ENCODE measurements at regions not wholly inside any gene's neighbourhood (a gene's known extent, or its start where the extent isn't known, plus 50 kb on each side); places are given as distances from the start of the nearest gene placed in this dataset.

GRCh38 chr18:37680911-37681310, 115.3 kb upstream of the CELF4 start:
- CTCF ChIA-PET (ENCODE audit: partially characterized antibody), result no interaction called here
- H3K36me3 Mint-ChIP-seq, result no peaks in the 10 kb centered on the region
- Histone ChIP-seq H3K36me3 (ENCODE audit: insufficient read depth, low read length) (no peaks in the 10 kb centered on the region), H3K27ac (ENCODE audit: low read depth, low read length) (no peak overlapping the region), H3K4me1 (ENCODE audit: insufficient read depth, low read length) (no peaks in the 10 kb centered on the region), H3K4me3 (ENCODE audit: low read length in 2 of 2) (no peak overlapping the region), H3K9me3 (ENCODE audit: control insufficient read depth in 1 of 2, low read length in 2 of 2) (no peaks in the 10 kb centered on the region), H3K27me3 (ENCODE audit: insufficient read depth, low read length) (no peaks in the 10 kb centered on the region)
- H3K4me3 Mint-ChIP-seq, result no peak overlapping the region
- intact Hi-C loops (cut with micrococcal nuclease), result no loop called here
- no peak overlapping the region for H3K27ac Mint-ChIP-seq
- no peaks in the 10 kb centered on the region for H3K27me3 Mint-ChIP-seq
- H3K4me1 Mint-ChIP-seq, result no peaks in the 10 kb centered on the region
- POLR2A ChIA-PET (ENCODE audit: partially characterized antibody), result no interaction called here
- no peak for DNase-seq
- peaks cover 0 to 5% (median 3%) of the 10 kb centered on the region in 8 donors for H3K9me3 Mint-ChIP-seq

GRCh38 chr18:37676276-37676675, 110.7 kb upstream of the CELF4 start:
- no peak overlapping the region for H3K4me3 ChIP-seq (ENCODE audit: low read length in 2 of 2)
- H3K27me3 Mint-ChIP-seq, result no peaks in the 10 kb centered on the region
- no peak for DNase-seq
- H3K9me3 Mint-ChIP-seq, result peaks cover 0 to 16% (median 2%) of the 10 kb centered on the region in 8 donors
- H3K27me3 ChIP-seq (ENCODE audit: insufficient read depth, low read length), result no peaks in the 10 kb centered on the region
- no peak overlapping the region for H3K27ac Mint-ChIP-seq
- CTCF ChIA-PET (ENCODE audit: partially characterized antibody), result no interaction called here
- H3K4me1 ChIP-seq (ENCODE audit: insufficient read depth, low read length), result no peaks in the 10 kb centered on the region
- no peaks in the 10 kb centered on the region for H3K36me3 Mint-ChIP-seq
- intact Hi-C loops (cut with micrococcal nuclease), result no loop called here
- no peaks in the 10 kb centered on the region for H3K36me3 ChIP-seq (ENCODE audit: insufficient read depth, low read length)
- H3K27ac ChIP-seq (ENCODE audit: low read depth, low read length), result no peak overlapping the region
- no peaks in the 10 kb centered on the region for H3K4me1 Mint-ChIP-seq
- H3K4me3 Mint-ChIP-seq, result no peak overlapping the region
- POLR2A ChIA-PET (ENCODE audit: partially characterized antibody), result no interaction called here
- no peaks in the 10 kb centered on the region for H3K9me3 ChIP-seq (ENCODE audit: control insufficient read depth in 1 of 2, low read length in 2 of 2)

GRCh38 chr18:37675699-37676098, 110.1 kb upstream of the CELF4 start:
- H3K4me1 ChIP-seq (ENCODE audit: insufficient read depth, low read length), result no peaks in the 10 kb centered on the region
- Mint-ChIP-seq H3K36me3 (no peaks in the 10 kb centered on the region), H3K9me3 (peaks cover 0 to 16% (median 2%) of the 10 kb centered on the region in 8 donors), H3K27me3 (no peaks in the 10 kb centered on the region), H3K27ac (no peak overlapping the region), H3K4me3 (no peak overlapping the region), H3K4me1 (no peaks in the 10 kb centered on the region)
- ChIA-PET POLR2A (ENCODE audit: partially characterized antibody) (no interaction called here), CTCF (ENCODE audit: partially characterized antibody) (no interaction called here)
- intact Hi-C loops (cut with micrococcal nuclease), result no loop called here
- H3K27me3 ChIP-seq (ENCODE audit: insufficient read depth, low read length), result no peaks in the 10 kb centered on the region
- no peak overlapping the region for H3K4me3 ChIP-seq (ENCODE audit: low read length in 2 of 2)
- H3K36me3 ChIP-seq (ENCODE audit: insufficient read depth, low read length), result no peaks in the 10 kb centered on the region
- no peaks in the 10 kb centered on the region for H3K9me3 ChIP-seq (ENCODE audit: control insufficient read depth in 1 of 2, low read length in 2 of 2)
- no peak overlapping the region for H3K27ac ChIP-seq (ENCODE audit: low read depth, low read length)
- DNase-seq, result no peak

- Histone ChIP-seq H3K4me1 (ENCODE audit: insufficient read depth, low read length) (no peaks in the 10 kb centered on the region), H3K9me3 (ENCODE audit: control insufficient read depth in 1 of 2, low read length in 2 of 2) (no peaks in the 10 kb centered on the region), H3K27ac (ENCODE audit: low read depth, low read length) (no peak overlapping the region), H3K36me3 (ENCODE audit: insufficient read depth, low read length) (no peaks in the 10 kb centered on the region), H3K27me3 (ENCODE audit: insufficient read depth, low read length) (no peaks in the 10 kb centered on the region), H3K4me3 (ENCODE audit: low read length in 2 of 2) (no peak overlapping the region)
- Mint-ChIP-seq H3K27me3 (no peaks in the 10 kb centered on the region), H3K9me3 (peaks cover 0 to 16% (median 2%) of the 10 kb centered on the region in 8 donors), H3K36me3 (no peaks in the 10 kb centered on the region), H3K4me1 (no peaks in the 10 kb centered on the region), H3K27ac (no peak overlapping the region), H3K4me3 (no peak overlapping the region)
- DNase-seq, result no peak
- ChIA-PET POLR2A (ENCODE audit: partially characterized antibody) (no interaction called here), CTCF (ENCODE audit: partially characterized antibody) (no interaction called here)
- intact Hi-C loops (cut with micrococcal nuclease), result no loop called here
Observed at GRCh38 chr18:37674570-37674969, 109.0 kb upstream of the CELF4 start.

- H3K4me3 ChIP-seq (ENCODE audit: low read length in 2 of 2), result no peak overlapping the region
- no peaks in the 10 kb centered on the region for H3K4me1 Mint-ChIP-seq
- no peaks in the 10 kb centered on the region for H3K4me1 ChIP-seq (ENCODE audit: insufficient read depth, low read length)
- no peaks in the 10 kb centered on the region for H3K27me3 ChIP-seq (ENCODE audit: insufficient read depth, low read length)
- POLR2A ChIA-PET (ENCODE audit: partially characterized antibody), result no interaction called here
- no peak for DNase-seq
- intact Hi-C loops (cut with micrococcal nuclease), result no loop called here
- no peak overlapping the region for H3K4me3 Mint-ChIP-seq
- no peak overlapping the region for H3K27ac Mint-ChIP-seq
- no peaks in the 10 kb centered on the region for H3K9me3 ChIP-seq (ENCODE audit: control insufficient read depth in 1 of 2, low read length in 2 of 2)
- H3K27me3 Mint-ChIP-seq, result no peaks in the 10 kb centered on the region
- no peaks in the 10 kb centered on the region for H3K36me3 ChIP-seq (ENCODE audit: insufficient read depth, low read length)
- peaks cover 0 to 16% (median 2%) of the 10 kb centered on the region in 8 donors for H3K9me3 Mint-ChIP-seq
- H3K36me3 Mint-ChIP-seq, result no peaks in the 10 kb centered on the region
- CTCF ChIA-PET (ENCODE audit: partially characterized antibody), result no interaction called here
- no peak overlapping the region for H3K27ac ChIP-seq (ENCODE audit: low read depth, low read length)
Observed at GRCh38 chr18:37673671-37674070, 108.1 kb upstream of the CELF4 start.

GRCh38 chr18:37672932-37673595, 107.5 kb upstream of the CELF4 start:
- peaks cover 0 to 14% (median 2%) of the 10 kb centered on the region in 8 donors for H3K9me3 Mint-ChIP-seq
- DNase-seq, result no peak
- ChIA-PET CTCF (ENCODE audit: partially characterized antibody) (no interaction called here), POLR2A (ENCODE audit: partially characterized antibody) (no interaction called here)
- Histone ChIP-seq H3K36me3 (ENCODE audit: insufficient read depth, low read length) (no peaks in the 10 kb centered on the region), H3K4me1 (ENCODE audit: insufficient read depth, low read length) (no peaks in the 10 kb centered on the region), H3K27ac (ENCODE audit: low read depth, low read length) (no peak overlapping the region), H3K4me3 (ENCODE audit: low read length in 2 of 2) (no peak overlapping the region), H3K27me3 (ENCODE audit: insufficient read depth, low read length) (no peaks in the 10 kb centered on the region), H3K9me3 (ENCODE audit: control insufficient read depth in 1 of 2, low read length in 2 of 2) (no peaks in the 10 kb centered on the region)
- H3K27ac Mint-ChIP-seq, result no peak overlapping the region
- H3K4me1 Mint-ChIP-seq, result no peaks in the 10 kb centered on the region
- H3K36me3 Mint-ChIP-seq, result no peaks in the 10 kb centered on the region
- no peak overlapping the region for H3K4me3 Mint-ChIP-seq
- no peaks in the 10 kb centered on the region for H3K27me3 Mint-ChIP-seq
- intact Hi-C loops (cut with micrococcal nuclease), result no loop called here

GRCh38 chr18:37672001-37672400, 106.4 kb upstream of the CELF4 start:
- Mint-ChIP-seq H3K36me3 (no peaks in the 10 kb centered on the region), H3K4me3 (no peak overlapping the region), H3K27ac (no peak overlapping the region), H3K9me3 (peaks cover 0 to 13% (median 2%) of the 10 kb centered on the region in 8 donors), H3K27me3 (no peaks in the 10 kb centered on the region), H3K4me1 (no peaks in the 10 kb centered on the region)
- ChIA-PET POLR2A (ENCODE audit: partially characterized antibody) (no interaction called here), CTCF (ENCODE audit: partially characterized antibody) (no interaction called here)
- H3K27ac ChIP-seq (ENCODE audit: low read depth, low read length), result no peak overlapping the region
- no peaks in the 10 kb centered on the region for H3K27me3 ChIP-seq (ENCODE audit: insufficient read depth, low read length)
- no peaks in the 10 kb centered on the region for H3K4me1 ChIP-seq (ENCODE audit: insufficient read depth, low read length)
- H3K36me3 ChIP-seq (ENCODE audit: insufficient read depth, low read length), result no peaks in the 10 kb centered on the region
- no peak for DNase-seq
- intact Hi-C loops (cut with micrococcal nuclease), result no loop called here
- no peak overlapping the region for H3K4me3 ChIP-seq (ENCODE audit: low read length in 2 of 2)
- H3K9me3 ChIP-seq (ENCODE audit: control insufficient read depth in 1 of 2, low read length in 2 of 2), result no peaks in the 10 kb centered on the region

- H3K4me3 ChIP-seq (ENCODE audit: low read length in 2 of 2), result no peak overlapping the region
- no peaks in the 10 kb centered on the region for H3K4me1 Mint-ChIP-seq
- no peaks in the 10 kb centered on the region for H3K9me3 ChIP-seq (ENCODE audit: control insufficient read depth in 1 of 2, low read length in 2 of 2)
- no peak for DNase-seq
- no peak overlapping the region for H3K4me3 Mint-ChIP-seq
- H3K36me3 Mint-ChIP-seq, result no peaks in the 10 kb centered on the region
- H3K4me1 ChIP-seq (ENCODE audit: insufficient read depth, low read length), result no peaks in the 10 kb centered on the region
- ChIA-PET CTCF (ENCODE audit: partially characterized antibody) (no interaction called here), POLR2A (ENCODE audit: partially characterized antibody) (no interaction called here)
- intact Hi-C loops (cut with micrococcal nuclease), result no loop called here
- H3K9me3 Mint-ChIP-seq, result peaks cover 0 to 13% (median 2%) of the 10 kb centered on the region in 8 donors
- H3K27me3 Mint-ChIP-seq, result no peaks in the 10 kb centered on the region
- no peak overlapping the region for H3K27ac Mint-ChIP-seq
- no peak overlapping the region for H3K27ac ChIP-seq (ENCODE audit: low read depth, low read length)
- no peaks in the 10 kb centered on the region for H3K36me3 ChIP-seq (ENCODE audit: insufficient read depth, low read length)
- H3K27me3 ChIP-seq (ENCODE audit: insufficient read depth, low read length), result no peaks in the 10 kb centered on the region
Observed at GRCh38 chr18:37671530-37671929, 105.9 kb upstream of the CELF4 start.

All from CD4-positive, alpha-beta memory T cell (primary cell).